Uterus (tissue), 3 donors: ENCODE measurements at regions not wholly inside any gene's neighbourhood (a gene's known extent, or its start where the extent isn't known, plus 50 kb on each side); places are given as distances from the start of the nearest gene placed in this dataset.

ENCODE experiments used
- DNase-seq, 2 donors: peaks; one replicate each; pipeline ENCODE4 v3.0.0-alpha.2; 2019 to 2020
- H3K27ac ChIP-seq, 2 donors: fragments of 200-600 bp; sonication (generic); 1 replicate in 1 of 2; 2 replicates in 1 of 2; pipeline ENCODE4 v1.5.1; 2016 to 2018
- H3K27me3 ChIP-seq, 2 donors: fragments of 200-600 bp; sonication (generic); one replicate each; pipeline ENCODE4 v1.5.1; 2018 to 2019; ENCODE audit warnings: control low read depth in 1 of 2
- H3K36me3 ChIP-seq, 2 donors: fragments of 200-600 bp; sonication (generic); one replicate each; pipeline ENCODE4 v1.5.1; 2019; ENCODE audit warnings: control low read depth in 1 of 2
- H3K4me1 ChIP-seq, 2 donors: fragments of 200-600 bp; sonication (generic); one replicate each; pipeline ENCODE4 v1.5.1; 2018 to 2019; ENCODE audit warnings: control low read depth in 1 of 2
- H3K4me3 ChIP-seq, 2 donors: fragments of 200-600 bp; sonication (generic); 1 replicate in 1 of 2; 2 replicates in 1 of 2; pipeline ENCODE4 v1.5.1; 2018 to 2019; ENCODE audit warnings: mild to moderate bottlenecking in 1 of 2
- H3K9me3 ChIP-seq, 2 donors: fragments of 200-600 bp; sonication (generic); one replicate each; pipeline ENCODE4 v1.5.1; 2019; ENCODE audit warnings: control low read depth in 1 of 2
- POLR2A ChIP-seq, 2 donors: fragments of 450-650 bp; IDR thresholded peaks; one replicate each; pipeline ENCODE4 v1.6.1; 2016; ENCODE audit warnings: antibody characterized with exemption in 2 of 2, mild to moderate bottlenecking in 1 of 2, moderate library complexity in 1 of 2
- intact Hi-C: fragments of 100-400 bp; cut with DNase I; formaldehyde crosslinking; loops from one replicate; pipeline ENCODE4 v1.15.1; 2023; ENCODE audit warnings: low total_unique reads
- TF ChIP-seq, protein P1 (sequence below), 4 experiments: fragments of 200-600 bp in 2 of 4; fragments of 450-650 bp in 2 of 4; sonication (generic) in 2 of 4; IDR thresholded peaks; one replicate each; pipeline ENCODE4 v1.5.1; 2016 to 2019; ENCODE audit warnings: antibody characterized with exemption in 4 of 4, mild to moderate bottlenecking in 2 of 4, moderate library complexity in 1 of 4
- donor health status: DM: yes; HTN: yes; CAD: no.

DNA sequence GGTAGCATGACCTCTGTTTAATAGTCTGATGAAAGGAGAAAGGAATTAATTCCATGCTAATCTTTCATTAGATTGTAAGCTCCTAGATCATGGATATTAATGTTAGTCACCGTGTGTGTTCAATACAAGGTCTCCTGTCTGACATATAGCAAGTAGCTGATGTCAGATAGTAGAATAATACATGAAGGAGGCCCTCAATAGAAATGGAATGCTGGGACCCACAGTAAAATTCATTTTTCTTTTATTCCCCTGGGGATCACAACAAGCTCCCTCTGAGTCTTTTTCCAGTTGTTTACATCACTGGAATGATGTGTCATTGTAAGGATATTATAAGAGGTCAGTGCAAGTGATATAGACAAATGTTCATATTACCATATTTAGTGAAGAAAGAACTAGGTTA, 240.3 kb upstream of the TRPC7 start:
- H3K36me3 ChIP-seq = no peaks in the 10 kb centered on the region
- H3K27me3 ChIP-seq = no peaks in the 10 kb centered on the region
- intact Hi-C loops = no loop called here
- no peaks in the 10 kb centered on the region for H3K9me3 ChIP-seq
- no peaks in the 10 kb centered on the region for H3K4me1 ChIP-seq
- DNase-seq = no peak
- TF ChIP-seq POLR2A (IDR thresholded peaks at IDR 0.05) = no peak
- TF ChIP-seq, protein P1, sequence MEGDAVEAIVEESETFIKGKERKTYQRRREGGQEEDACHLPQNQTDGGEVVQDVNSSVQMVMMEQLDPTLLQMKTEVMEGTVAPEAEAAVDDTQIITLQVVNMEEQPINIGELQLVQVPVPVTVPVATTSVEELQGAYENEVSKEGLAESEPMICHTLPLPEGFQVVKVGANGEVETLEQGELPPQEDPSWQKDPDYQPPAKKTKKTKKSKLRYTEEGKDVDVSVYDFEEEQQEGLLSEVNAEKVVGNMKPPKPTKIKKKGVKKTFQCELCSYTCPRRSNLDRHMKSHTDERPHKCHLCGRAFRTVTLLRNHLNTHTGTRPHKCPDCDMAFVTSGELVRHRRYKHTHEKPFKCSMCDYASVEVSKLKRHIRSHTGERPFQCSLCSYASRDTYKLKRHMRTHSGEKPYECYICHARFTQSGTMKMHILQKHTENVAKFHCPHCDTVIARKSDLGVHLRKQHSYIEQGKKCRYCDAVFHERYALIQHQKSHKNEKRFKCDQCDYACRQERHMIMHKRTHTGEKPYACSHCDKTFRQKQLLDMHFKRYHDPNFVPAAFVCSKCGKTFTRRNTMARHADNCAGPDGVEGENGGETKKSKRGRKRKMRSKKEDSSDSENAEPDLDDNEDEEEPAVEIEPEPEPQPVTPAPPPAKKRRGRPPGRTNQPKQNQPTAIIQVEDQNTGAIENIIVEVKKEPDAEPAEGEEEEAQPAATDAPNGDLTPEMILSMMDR (IDR thresholded peaks at IDR 0.05) = no peak
- no peak overlapping the region for H3K27ac ChIP-seq
- no peak overlapping the region for H3K4me3 ChIP-seq

DNA sequence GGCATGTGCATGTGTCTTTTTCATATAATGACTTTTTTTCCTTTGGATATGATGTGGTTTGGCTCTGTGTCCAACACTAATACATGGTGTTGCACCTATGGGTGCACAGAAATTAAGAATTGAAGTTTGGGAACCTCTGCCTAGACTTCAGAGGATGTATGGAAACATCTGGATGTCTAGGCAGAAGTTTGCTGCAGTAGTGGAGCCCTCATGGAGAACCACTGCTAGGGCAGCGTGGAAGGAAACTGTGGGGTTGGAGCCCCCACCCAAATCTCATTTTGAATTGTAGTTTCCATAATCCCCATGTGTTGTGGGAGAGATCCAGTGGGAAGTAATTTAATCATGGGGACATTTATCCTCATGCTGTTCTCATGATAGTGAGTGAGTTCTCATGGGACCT, 235.0 kb upstream of the TRPC7 start:
- H3K27ac ChIP-seq = no peak overlapping the region
- TF ChIP-seq, protein P1 (IDR thresholded peaks at IDR 0.05) = no peak
- TF ChIP-seq POLR2A (IDR thresholded peaks at IDR 0.05) = no peak
- no peaks in the 10 kb centered on the region for H3K9me3 ChIP-seq
- intact Hi-C loops = no loop called here
- no peaks in the 10 kb centered on the region for H3K4me1 ChIP-seq
- no peaks in the 10 kb centered on the region for H3K27me3 ChIP-seq
- no peaks in the 10 kb centered on the region for H3K36me3 ChIP-seq
- H3K4me3 ChIP-seq = no peak overlapping the region
- DNase-seq = no peak

DNA sequence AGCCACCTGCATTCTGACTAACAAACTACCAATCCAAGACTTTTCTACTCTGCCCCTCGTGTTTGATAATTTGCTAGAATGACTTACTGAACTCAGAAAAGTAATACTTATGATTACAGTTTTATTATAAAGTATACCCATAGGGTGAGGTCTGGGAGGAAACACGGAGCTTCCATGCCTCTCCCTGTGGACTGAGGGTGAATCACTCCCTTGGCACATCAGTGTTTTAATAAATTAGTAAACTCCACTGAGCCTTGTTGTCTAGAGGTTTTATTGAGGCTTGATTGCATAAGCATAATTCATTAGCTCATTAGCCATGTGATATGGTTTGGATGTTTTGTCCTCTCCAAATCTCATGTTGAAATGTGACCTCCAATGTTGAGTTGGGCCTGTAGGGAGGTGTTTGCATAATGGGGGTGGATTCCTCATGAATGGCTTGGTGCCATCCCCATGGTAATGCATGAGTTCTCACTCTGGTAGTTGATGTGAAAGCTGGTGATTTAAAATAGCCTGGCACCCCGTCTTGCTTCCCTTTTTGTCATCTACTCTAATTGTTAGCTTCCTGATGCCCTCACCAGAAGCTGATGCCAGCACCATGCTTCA, 233.6 kb upstream of the TRPC7 start:
- no peak for DNase-seq
- intact Hi-C loops = no loop called here
- Histone ChIP-seq H3K9me3 (no peaks in the 10 kb centered on the region), H3K27me3 (no peaks in the 10 kb centered on the region), H3K36me3 (no peaks in the 10 kb centered on the region), H3K4me1 (no peaks in the 10 kb centered on the region), H3K27ac (no peak overlapping the region), H3K4me3 (no peak overlapping the region)
- TF ChIP-seq POLR2A (IDR thresholded peaks at IDR 0.05) = no peak

DNA sequence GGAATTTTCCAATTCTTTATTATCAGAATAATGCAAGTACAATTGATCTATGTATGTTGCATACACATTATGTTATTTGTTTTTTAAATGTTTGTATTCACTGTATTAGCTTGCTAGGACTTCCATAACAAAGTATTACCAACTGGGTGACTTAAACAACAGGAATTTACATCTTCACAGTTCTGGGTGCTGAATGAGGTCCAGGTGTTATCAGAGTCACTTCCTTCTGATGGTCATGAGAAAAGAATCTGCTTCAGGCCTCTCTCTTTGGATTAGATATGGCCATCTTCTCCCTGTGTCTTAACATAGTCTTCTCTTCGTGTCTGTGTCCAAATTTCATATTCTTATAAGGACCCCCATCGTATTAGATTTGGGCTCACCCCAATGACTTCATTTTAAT, 229.1 kb upstream of the TRPC7 start:
- TF ChIP-seq POLR2A (IDR thresholded peaks at IDR 0.05) = no peak
- TF ChIP-seq, protein P1 (IDR thresholded peaks at IDR 0.05) = no peak
- intact Hi-C loops = no loop called here
- Histone ChIP-seq H3K36me3 (no peaks in the 10 kb centered on the region), H3K4me1 (no peaks in the 10 kb centered on the region), H3K4me3 (no peak overlapping the region), H3K9me3 (no peaks in the 10 kb centered on the region), H3K27me3 (no peaks in the 10 kb centered on the region), H3K27ac (no peak overlapping the region)
- DNase-seq = no peak

DNA sequence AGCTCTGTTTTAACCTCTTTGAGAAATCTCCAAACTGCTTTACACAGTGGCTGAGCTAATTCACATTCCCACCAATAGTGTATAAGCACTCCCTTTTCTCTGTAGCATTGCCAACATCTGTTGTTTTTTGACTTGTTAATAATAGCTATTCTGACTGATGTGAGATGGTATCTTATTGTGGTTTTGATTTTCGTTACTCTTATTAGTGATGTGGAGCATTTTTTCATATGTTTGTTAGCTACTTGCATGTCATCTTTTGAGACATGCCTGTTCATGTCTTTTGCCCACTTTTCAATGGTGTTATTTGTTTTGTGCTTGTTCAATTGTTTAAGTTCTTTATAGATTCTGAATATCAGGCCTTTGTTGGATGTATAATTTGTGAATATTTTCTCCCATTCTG, 225.2 kb upstream of the TRPC7 start:
- no peak for DNase-seq
- intact Hi-C loops = no loop called here
- no peaks in the 10 kb centered on the region for H3K27me3 ChIP-seq
- no peaks in the 10 kb centered on the region for H3K4me1 ChIP-seq
- no peaks in the 10 kb centered on the region for H3K36me3 ChIP-seq
- H3K9me3 ChIP-seq = no peaks in the 10 kb centered on the region
- H3K27ac ChIP-seq = no peak overlapping the region
- TF ChIP-seq, protein P1 (IDR thresholded peaks at IDR 0.05) = no peak
- no peak for TF ChIP-seq POLR2A (IDR thresholded peaks at IDR 0.05)
- no peak overlapping the region for H3K4me3 ChIP-seq

DNA sequence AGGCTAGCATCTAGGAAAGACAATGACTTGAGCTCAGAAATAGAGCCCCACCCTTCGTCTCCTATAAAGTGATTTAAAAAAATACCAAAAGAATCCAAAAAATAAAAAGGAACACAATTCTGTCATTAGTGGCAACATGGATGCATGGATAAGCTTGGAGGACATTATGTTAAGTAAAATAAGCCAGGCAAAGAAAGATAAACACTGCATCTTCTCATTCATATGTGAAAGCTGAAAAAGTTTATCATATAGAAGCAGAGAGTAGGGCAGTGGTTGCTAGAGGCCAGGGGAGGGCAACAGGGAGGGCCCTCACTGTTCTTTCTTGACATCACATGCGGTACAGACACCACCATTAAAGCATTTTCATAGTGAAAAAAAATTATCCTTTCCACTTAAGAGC, 220.9 kb upstream of the TRPC7 start:
- H3K9me3 ChIP-seq = no peaks in the 10 kb centered on the region
- no peaks in the 10 kb centered on the region for H3K27me3 ChIP-seq
- no peak for DNase-seq
- H3K4me3 ChIP-seq = no peak overlapping the region
- H3K4me1 ChIP-seq = no peaks in the 10 kb centered on the region
- TF ChIP-seq, protein P1 (IDR thresholded peaks at IDR 0.05) = no peak
- no peak for TF ChIP-seq POLR2A (IDR thresholded peaks at IDR 0.05)
- no peaks in the 10 kb centered on the region for H3K36me3 ChIP-seq
- H3K27ac ChIP-seq = no peak overlapping the region
- intact Hi-C loops = no loop called here
